GM19023 (cell line): ENCODE measurements at regions not wholly inside any gene's neighbourhood (a gene's known extent, or its start where the extent isn't known, plus 50 kb on each side); places are given as distances from the start of the nearest gene placed in this dataset.
"Not testable (repeated sequence)": the region's sequence is repeated elsewhere in the genome, so short reads cannot be mapped to it uniquely, and the experiment has no call there.

Source experiments
- ATAC-seq: cut with Tn5 transposase; IDR thresholded peaks from one replicate; pipeline ENCODE4 v1.9.1; 2021; ENCODE audit warnings: mild to moderate bottlenecking, moderate library complexity; ENCODE audit not compliant: unreplicated experiment

- ATAC-seq: no peak
Measured at GRCh38 chr22:47406180-47406834, 643.9 kb downstream of the TBC1D22A start.

GRCh38 chr22:47405222-47405621 lies 642.8 kb downstream of the TBC1D22A start:
- ATAC-seq: not testable (repeated sequence)

GRCh38 chr22:47402876-47403525 lies 640.6 kb downstream of the TBC1D22A start:
- ATAC-seq: no peak

GRCh38 chr22:47401976-47402770 lies 639.7 kb downstream of the TBC1D22A start:
- no peak for ATAC-seq

- no peak for ATAC-seq
Measured at GRCh38 chr22:47401592-47401898, 639.1 kb downstream of the TBC1D22A start.

- no peak for ATAC-seq
Measured at GRCh38 chr22:47400701-47401591, 638.5 kb downstream of the TBC1D22A start.

GRCh38 chr22:47400131-47400530 lies 637.7 kb downstream of the TBC1D22A start:
- ATAC-seq: not testable (repeated sequence)

- ATAC-seq: no peak
Measured at GRCh38 chr22:47398921-47399790, 636.7 kb downstream of the TBC1D22A start.

GRCh38 chr22:47398491-47398890 lies 636.0 kb downstream of the TBC1D22A start:
- no peak for ATAC-seq

GRCh38 chr22:47397673-47398072 lies 635.2 kb downstream of the TBC1D22A start:
- ATAC-seq: no peak

- no peak for ATAC-seq
Measured at GRCh38 chr22:47396515-47396914, 634.1 kb downstream of the TBC1D22A start.

- no peak for ATAC-seq
Measured at GRCh38 chr22:47396105-47396504, 633.7 kb downstream of the TBC1D22A start.

GRCh38 chr22:47395481-47395880 lies 633.0 kb downstream of the TBC1D22A start:
- no peak for ATAC-seq

GRCh38 chr22:47394504-47395440 lies 632.3 kb downstream of the TBC1D22A start:
- no peak for ATAC-seq

- no peak for ATAC-seq
Measured at GRCh38 chr22:47393191-47393590, 630.7 kb downstream of the TBC1D22A start.

GRCh38 chr22:47392729-47393128 lies 630.3 kb downstream of the TBC1D22A start:
- no peak for ATAC-seq

- no peak for ATAC-seq
Measured at GRCh38 chr22:47392054-47392347, 629.6 kb downstream of the TBC1D22A start.

- no peak for ATAC-seq
Measured at GRCh38 chr22:47391169-47392053, 629.0 kb downstream of the TBC1D22A start.
